Prostate gland (tissue), 2 donors: ENCODE measurements at regions not wholly inside any gene's neighbourhood (a gene's known extent, or its start where the extent isn't known, plus 50 kb on each side); places are given as distances from the start of the nearest gene placed in this dataset.

Experiments
- CTCF ChIP-seq, 4 experiments: fragments of 200-600 bp in 2 of 4; fragments of 450-650 bp in 2 of 4; sonication (generic) in 2 of 4; IDR thresholded peaks; 1 replicate in 3 of 4; 2 replicates in 1 of 4; pipeline ENCODE4 v1.5.1; 2016 to 2019; ENCODE audit warnings: antibody characterized with exemption in 4 of 4, mild to moderate bottlenecking in 2 of 4, moderate library complexity in 2 of 4
- POLR2A ChIP-seq: fragments of 450-650 bp; IDR thresholded peaks from one replicate; pipeline ENCODE4 v1.6.1; 2016; ENCODE audit warnings: antibody characterized with exemption, mild to moderate bottlenecking

- TF ChIP-seq POLR2A: no peak
- no peak for TF ChIP-seq CTCF (IDR thresholded peaks at IDR 0.05)
Observed at GRCh38 chr5:18761801-18762200, 1127.5 kb downstream of the TAF11L14 start.
